Embryonic facial prominence (tissue), 1 donor: ENCODE measurements at regions not wholly inside any gene's neighbourhood (a gene's known extent, or its start where the extent isn't known, plus 50 kb on each side); places are given as distances from the start of the nearest gene placed in this dataset.

Source experiments
- DNase-seq: peaks from one replicate; pipeline ENCODE4 v3.0.0-alpha.2; 2016; ENCODE audit errors: extremely low spot score

GRCh38 chr4:128358231-128358912, 70.8 kb upstream of the PGRMC2 start:
- DNase-seq: no peak

GRCh38 chr4:128357286-128357685, 69.7 kb upstream of the PGRMC2 start:
- no peak for DNase-seq

GRCh38 chr4:128355305-128355704, 67.7 kb upstream of the PGRMC2 start:
- DNase-seq: no peak

DNA sequence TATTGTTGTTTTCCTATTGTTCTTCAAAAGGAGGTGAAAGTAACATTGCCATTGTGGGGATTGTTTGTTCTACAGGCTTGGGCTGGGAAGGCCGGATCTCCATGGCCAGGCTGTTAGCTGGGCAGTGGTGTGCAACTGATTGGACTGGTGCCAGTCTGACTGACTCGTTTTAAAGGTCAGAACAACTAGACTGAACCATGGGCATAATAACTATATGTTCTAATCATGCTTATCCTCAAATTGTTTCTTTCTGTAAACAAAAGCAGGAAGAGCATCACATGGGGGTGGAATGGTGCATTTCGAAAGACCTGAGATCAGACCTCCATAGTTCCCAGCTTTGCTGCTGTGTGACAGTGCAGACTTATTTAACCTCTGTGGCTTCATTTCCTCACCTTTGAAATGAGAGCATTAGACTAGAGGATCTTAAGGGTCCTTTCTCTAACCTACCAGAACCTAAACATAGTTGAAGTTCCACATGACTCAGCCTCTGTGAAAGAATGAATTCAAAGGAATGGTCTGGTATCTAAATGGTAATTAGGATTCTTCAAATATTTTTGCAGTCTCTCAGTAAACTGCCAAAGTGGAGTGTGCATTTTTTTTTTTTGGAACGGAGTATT, 66.7 kb upstream of the PGRMC2 start:
- no peak for DNase-seq

DNA sequence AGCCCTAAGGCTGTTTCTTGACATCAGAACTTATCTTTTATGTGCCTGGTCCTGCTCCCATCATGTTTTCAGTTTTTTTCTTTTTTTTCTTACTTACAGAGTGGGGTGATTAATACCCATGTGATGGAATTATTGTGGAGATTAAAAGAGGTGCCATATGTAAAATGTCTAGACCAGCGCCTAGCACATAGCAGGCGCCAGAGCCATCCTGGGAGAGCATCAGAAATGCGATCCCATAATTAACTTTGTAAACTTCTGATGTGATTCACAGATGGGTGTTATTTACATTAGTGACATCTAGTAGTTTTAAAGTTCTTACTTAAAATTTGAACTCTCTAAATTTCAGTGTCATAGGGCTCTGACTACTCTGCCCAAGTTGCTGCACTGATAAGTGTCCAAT, 66.2 kb upstream of the PGRMC2 start:
- no peak for DNase-seq

GRCh38 chr4:128351502-128351901, 63.9 kb upstream of the PGRMC2 start:
- DNase-seq: no peak

DNA sequence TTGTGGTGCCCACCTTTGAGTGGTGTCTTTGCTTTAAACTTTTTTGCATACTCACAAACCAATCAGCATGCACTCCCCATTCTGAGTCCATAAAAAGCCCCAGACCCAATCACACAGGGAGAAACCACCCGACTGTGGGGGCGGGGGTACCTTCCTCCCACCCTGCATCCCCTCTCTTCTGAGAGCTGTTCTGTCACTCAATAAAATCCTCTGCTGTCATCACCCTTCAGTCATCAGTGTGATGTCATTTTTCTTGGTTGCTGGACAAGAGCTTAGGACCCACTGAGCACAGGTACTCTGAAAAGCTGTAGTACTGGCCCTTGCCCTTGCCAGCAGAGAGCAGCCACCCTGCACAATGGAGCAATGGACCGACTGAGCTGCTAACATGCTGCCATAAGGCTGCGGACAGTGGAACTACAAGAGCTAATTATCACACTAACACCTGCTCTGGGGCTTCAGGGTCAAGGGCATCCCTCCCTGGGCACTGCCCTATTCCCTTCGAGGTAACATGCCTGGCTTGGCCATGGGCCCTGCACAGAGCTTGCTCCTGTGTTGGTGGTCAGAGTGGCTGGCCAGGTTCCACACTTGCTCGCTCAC, 62.9 kb upstream of the PGRMC2 start:
- DNase-seq: no peak

DNA sequence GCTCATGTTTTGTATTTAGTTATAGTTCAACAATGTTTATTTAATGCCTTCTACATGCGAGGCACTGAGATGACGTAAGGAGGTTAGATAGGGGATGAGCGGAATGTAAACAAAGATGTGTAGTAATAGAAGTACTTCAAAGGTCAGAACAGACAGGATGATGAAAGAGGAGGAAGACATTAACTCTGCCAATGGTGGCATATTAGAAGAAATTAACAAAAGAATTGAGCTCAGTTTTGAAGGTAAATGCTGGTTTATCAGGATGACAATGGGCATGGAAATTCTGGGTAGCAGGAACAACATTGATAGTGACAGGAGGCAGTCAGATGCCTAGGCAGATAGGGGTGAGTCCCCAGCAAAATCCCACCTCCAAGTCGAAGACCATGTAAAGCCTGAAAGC, 62.3 kb upstream of the PGRMC2 start:
- no peak for DNase-seq

- DNase-seq: no peak
Measured at GRCh38 chr4:128347930-128348660, 60.5 kb upstream of the PGRMC2 start.

DNA sequence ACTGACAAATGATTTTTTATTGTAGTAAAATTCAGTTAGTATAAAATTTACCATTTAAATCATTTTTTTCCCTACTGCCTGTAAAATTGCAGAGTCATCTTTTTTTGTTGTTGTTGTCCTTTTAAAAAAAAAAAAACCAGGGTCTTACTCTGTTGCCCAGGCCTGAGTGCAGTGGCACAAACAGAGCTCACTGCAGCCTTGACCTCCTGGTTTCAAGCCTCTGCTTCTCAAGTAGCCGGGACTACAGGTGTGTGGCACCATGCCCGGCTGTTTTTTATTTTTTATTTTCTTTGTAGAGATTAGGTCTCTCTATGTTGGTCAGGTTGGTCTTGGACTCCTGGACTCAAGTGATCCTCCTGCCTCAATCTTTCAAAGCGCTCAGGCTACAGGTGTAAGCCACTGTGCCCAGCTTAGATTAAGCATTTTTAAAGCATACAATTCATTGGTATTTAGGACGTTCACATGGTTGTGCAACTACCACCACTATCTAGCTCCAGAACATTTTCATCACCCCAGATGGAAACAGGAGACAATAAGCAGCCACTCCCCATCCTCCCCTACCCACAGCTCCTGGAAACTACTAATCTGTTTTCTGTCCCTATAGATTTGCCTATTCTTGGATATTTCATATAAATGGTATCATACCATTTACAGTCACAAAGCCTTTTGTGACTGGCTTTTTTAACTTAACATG, 59.7 kb upstream of the PGRMC2 start:
- no peak for DNase-seq

DNA sequence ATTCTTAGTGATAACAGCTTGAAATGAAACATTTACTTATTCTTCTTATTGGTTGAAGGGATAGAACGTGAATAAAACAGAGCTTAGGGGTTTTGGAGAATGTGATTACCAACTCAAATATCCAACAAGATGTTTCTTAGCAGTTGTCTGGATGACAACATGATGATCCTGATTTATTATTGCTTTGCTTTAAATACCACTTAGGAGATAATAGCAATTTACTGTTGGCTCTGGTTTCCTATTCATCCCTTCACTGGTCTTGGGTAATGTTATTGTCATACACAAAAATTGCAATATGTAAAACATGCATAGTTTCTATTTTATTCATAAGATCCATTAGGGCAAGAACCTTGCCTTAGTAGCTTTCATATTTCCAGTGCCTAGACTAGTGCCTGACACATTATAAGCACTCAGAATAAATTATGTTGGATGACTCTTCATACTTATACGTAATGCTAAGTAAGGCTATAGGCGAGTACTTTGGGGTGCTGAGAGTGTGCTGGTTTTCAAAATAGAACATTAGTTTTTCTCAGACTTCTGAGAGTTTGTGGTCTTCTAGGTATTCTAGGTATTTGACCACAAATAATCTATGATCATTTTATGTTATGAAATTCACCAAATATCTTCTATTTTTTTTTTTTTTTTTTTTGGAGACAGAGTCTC, 58.6 kb upstream of the PGRMC2 start:
- no peak for DNase-seq

DNA sequence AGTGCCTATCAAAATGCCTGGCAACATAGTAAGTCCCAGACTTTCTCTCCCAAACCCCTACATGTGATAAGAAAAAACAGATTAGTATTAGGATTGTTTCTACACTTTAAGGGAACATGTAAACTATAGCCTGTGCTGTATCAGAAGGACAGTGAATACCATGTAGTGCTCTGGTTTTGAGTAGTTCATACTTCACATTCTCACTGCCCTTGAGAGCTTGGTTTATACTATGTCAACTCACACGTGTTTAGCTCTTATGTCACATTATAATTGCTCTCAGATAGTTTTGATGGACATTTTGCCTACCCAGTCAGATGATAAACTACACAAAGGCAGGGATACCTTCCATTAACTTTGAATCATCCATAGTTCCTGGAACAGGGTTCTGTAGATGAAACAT, 58.0 kb upstream of the PGRMC2 start:
- DNase-seq: no peak

- no peak for DNase-seq
Measured at GRCh38 chr4:128342762-128343161, 55.1 kb upstream of the PGRMC2 start.

DNA sequence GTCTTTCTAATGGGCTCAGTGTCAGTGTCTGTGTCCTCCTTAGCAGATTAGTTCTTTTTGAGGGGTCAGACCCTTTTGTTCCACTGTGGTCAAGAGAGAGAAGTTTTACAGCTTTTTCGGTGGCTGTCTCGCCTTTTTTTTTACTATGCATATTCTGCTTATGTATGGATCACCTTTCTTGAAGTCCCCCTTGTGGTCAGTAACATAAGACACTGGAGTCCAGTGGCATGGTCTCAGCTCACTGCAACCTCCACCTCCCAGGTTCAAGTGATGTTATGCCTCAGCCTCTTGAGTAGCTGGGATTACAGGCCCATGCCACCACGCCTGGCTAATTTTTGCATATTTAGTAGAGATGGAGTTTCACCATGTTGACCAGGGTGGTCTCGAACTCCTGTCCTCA, 54.0 kb upstream of the PGRMC2 start:
- DNase-seq: no peak

GRCh38 chr4:128338634-128339355, 51.2 kb upstream of the PGRMC2 start:
- no peak for DNase-seq

GRCh38 chr4:128337863-128338262, 50.2 kb upstream of the PGRMC2 start:
- DNase-seq: no peak
